GM18519 (cell line): ENCODE measurements at regions not wholly inside any gene's neighbourhood (a gene's known extent, or its start where the extent isn't known, plus 50 kb on each side); places are given as distances from the start of the nearest gene placed in this dataset.
"Not testable (repeated sequence)": the region's sequence is repeated elsewhere in the genome, so short reads cannot be mapped to it uniquely, and the experiment has no call there.

ENCODE experiments used
- ATAC-seq: cut with Tn5 transposase; IDR thresholded peaks from one replicate; pipeline ENCODE4 v1.9.1; 2021; ENCODE audit warnings: mild to moderate bottlenecking, moderate library complexity; ENCODE audit not compliant: unreplicated experiment, low FRiP score

DNA sequence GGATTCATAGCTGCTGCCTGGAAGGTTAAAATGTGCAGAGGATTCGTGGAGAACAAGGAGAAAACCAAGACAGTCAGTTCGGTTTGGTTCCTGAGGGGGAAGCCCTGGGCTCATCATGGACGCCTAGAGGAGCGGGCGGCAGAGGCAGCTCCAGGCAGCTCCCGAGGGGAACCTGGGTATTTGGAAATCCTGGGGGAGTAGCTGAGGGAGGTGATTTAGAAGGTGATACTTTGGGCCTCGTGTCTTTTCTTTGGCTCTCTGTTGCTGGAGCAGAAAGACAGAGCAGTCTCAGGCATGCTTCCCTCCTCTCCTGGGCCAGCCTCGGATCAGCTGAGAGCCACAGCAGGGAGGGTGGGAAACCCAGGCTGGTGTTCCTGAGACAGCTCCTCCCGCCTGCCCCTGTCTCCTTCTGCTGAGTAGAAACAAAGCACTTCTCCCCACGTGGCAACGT is 139.5 kb downstream of the DLL1 start:
- no peak for ATAC-seq

DNA sequence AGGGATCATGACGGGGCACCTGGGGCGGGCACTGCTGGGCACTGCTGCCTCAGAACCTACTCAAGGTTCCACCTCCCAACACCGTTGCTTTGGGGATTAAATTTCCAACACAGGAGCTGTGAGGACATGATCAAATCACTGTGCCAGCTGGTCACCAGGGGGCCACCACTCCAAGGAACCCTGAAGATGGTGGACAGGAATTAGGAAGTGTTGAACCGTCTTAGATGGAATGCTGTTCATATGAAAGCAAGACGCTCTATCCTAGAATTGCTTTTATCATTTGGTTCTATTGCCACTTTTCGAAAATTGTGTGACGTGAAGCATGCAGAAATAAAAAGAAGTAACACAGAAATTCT is 140.3 kb downstream of the DLL1 start:
- ATAC-seq, result no peak

DNA sequence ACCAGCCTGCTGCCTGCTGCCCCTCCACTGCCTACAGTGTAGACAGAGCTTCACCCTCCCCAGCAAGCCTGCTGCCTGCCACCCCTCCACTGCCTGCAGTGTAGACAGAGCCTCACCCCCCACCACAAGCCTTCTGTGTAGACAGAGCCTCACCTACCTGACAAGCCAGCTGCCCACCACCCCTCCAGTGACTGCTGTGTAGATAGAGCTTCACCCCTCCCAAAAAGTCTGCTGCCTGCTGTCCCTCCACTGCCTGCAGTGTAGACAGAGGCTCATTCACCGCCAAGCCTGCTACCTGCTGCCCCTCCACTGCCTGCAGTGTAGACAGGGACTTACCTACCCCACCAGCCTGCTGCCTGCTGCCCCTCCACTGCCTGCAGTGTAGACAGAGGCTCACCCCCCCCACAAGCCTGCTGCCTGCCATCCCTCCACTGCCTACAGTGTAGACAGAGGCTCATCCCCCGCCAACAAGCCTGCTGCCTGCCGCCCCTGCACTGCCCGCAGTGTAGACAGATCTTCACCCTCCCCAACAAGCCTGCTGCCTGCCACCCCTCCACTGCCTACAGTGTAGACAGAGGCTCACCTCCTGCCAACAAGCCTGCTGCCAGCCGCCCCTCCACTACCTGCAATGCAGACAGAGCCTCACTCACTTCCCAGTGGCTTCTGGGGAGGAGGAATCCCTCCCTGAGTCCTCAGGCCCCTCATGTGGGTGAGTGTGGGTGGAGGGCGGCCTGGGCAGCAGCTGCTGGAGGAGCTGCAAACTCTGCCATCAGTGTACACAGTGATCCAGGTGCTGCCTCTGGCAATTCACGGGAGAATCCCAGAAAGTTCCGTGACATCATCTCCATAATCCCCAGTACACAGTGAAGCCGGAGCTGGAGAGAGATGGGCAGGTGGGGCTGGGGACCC is 140.9 kb downstream of the DLL1 start:
- ATAC-seq, result no peak

DNA sequence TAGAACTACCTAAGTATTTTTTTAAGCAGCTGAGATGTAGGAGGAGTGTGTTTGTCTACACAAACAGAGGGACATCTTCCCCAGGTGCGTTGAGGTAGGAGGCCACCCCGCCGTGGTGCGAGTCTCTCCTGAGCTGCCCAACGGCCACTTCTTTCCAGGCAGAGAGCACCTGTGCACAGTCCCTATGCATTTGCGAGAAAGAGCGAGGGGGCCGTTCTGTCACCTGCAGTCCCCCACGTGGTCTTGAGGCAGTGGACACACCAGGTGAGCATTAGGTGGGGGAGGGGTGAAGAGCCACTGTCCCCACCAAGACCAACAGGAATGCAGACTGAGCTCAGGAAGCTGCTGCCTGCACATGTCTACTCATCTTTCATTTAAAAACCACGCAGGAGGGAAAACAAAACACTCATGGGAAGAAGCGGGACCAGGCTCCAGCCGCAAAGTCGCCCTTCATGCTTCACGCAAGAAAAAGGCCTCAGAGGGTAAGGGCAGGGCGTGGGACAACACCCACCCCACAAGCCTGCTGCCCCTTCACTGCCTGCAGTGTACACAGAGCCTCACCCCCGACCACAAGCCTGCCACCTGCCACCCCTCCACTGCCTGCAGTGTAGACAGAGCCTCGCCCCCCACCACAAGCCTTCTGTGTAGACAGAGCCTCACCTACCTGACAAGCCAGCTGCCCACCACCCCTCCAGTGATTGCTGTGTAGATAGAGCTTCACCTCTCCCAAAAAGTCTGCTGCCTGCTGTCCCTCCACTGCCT is 142.0 kb downstream of the DLL1 start:
- ATAC-seq, result no peak

GRCh38 chr6:170147832-170148708 is 142.8 kb downstream of the DLL1 start:
- ATAC-seq, result no peak

DNA sequence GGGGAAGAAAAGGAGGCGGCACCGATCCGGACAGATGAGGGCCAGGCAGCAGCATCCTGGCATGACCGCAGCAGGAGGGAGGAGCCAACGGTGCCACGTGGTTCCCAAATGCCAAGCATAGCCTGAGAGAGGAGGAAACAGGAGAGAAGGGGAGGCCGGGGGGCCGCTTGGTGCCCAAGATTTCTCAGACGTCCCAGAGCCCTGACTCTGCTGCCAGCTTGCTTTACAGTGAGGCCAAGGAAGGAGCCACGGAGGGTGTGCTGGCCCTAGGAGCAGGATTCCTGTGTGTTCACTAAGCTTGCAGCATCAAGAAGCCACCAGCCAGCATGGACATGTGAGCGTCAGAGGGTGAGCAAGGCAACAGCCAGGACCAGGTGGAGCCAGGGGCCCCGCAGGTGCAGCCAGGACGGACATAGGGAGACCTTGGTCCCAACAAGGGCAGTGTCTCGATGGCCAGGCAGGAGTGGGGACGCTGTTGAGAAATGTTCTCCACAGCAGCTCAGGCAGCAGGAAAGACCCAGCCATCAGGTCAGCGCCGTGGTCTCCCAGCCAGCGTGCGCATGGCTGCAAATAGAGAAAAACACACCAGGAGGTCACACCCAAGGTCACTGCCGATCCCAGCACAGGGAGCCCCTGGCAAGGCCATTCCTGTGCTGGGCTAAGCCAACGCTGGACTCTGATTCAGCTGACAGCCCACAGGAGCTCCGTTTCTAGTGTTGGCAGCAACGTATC is 143.7 kb downstream of the DLL1 start:
- no peak for ATAC-seq

- ATAC-seq, result no peak
Measured at GRCh38 chr6:170146640-170147039, 144.2 kb downstream of the DLL1 start.

- ATAC-seq, result not testable (repeated sequence)
Measured at GRCh38 chr6:170146131-170146530, 144.7 kb downstream of the DLL1 start.

- not testable (repeated sequence) for ATAC-seq
Measured at GRCh38 chr6:170145716-170146115, 145.2 kb downstream of the DLL1 start.

DNA sequence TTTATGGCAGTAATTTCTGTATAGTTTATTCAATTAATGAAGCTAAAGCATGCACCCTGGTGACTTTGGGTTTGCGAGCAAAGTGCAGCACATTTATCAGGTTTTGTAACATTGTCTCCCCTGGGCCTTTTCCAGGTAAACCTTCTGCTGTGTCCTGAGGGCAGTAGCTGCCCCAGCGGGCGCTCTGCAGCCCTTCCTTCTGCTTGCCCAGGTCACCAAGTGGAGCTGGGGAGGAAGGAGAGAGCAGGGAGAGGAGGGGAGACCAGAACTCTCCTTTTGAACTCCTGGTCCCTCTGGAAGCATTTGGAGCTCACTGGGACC is 145.6 kb downstream of the DLL1 start:
- no peak for ATAC-seq

DNA sequence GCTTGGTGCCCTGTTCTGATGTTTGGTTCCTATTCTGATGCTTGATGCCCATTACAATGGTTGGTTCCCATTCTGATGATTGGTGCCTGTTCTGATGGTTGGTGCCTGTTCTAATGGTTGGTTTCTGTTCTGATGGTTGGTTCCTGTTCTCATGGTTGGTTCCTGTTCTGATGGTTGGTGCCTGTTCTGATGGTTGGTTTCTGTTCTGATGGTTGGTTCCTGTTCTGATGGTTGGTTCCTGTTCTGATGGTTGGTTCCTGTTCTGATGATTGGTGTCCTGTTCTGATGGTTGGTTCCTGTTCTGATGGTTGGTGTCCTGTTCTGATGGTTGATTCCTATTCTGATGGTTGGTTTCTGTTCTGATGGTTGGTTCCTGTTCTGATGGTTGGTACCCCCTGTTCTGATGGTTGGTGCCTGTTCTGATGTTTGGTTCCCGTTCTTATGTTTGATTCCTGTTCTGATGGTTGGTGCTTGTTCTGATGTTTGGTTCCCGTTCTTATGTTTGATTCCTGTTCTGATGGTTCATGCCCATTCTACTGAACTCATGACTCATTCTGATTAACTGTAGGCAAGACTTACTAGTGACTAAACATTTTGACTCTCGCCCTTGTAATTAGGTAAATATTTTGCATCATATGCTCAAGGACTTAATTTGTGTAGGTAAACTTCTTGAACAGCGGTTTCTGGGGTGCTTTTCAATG is 146.2 kb downstream of the DLL1 start:
- ATAC-seq, result no peak

- no peak for ATAC-seq
Measured at GRCh38 chr6:170143401-170144150, 147.3 kb downstream of the DLL1 start.

GRCh38 chr6:170142559-170142958 is 148.3 kb downstream of the DLL1 start:
- ATAC-seq, result no peak

DNA sequence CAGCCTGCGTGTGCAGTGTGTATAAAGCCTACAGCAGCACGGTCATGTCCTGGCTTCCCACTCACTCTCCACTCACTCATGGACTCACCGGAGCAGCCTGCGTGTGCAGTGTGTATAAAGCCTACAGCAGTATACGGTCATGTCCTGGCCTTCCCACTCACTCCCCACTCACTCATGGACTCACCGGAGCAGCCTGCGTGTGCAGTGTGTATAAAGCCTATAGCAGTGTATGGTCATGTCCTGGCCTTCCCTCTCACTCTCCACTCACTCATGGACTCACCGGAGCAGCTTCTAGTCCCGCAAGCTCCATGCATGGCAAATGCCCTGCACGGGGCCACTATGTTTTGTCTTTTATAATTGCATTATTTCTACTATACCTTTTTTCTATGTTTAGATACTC is 149.8 kb downstream of the DLL1 start:
- not testable (repeated sequence) for ATAC-seq

DNA sequence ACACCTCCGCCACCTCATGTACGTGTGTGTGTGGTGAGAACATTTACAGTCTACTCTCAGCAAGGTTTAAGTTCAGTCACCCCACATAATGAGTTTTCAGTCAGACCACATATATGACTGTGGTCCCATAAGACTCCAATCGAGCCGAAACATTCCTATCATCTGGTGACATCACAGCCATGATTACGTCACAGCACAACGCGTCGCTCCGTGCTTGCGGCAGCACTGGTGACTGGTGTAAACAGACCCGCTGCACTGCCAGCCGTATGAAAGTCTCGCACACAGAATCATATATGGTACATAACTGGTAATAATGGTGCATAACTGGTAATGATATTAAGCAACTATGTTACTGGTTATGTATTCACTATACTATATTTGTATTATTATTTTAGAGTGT is 150.7 kb downstream of the DLL1 start:
- no peak for ATAC-seq

GRCh38 chr6:170139531-170139930 is 151.3 kb downstream of the DLL1 start:
- no peak for ATAC-seq

- ATAC-seq, result not testable (repeated sequence)
Measured at GRCh38 chr6:170139046-170139445, 151.8 kb downstream of the DLL1 start.

DNA sequence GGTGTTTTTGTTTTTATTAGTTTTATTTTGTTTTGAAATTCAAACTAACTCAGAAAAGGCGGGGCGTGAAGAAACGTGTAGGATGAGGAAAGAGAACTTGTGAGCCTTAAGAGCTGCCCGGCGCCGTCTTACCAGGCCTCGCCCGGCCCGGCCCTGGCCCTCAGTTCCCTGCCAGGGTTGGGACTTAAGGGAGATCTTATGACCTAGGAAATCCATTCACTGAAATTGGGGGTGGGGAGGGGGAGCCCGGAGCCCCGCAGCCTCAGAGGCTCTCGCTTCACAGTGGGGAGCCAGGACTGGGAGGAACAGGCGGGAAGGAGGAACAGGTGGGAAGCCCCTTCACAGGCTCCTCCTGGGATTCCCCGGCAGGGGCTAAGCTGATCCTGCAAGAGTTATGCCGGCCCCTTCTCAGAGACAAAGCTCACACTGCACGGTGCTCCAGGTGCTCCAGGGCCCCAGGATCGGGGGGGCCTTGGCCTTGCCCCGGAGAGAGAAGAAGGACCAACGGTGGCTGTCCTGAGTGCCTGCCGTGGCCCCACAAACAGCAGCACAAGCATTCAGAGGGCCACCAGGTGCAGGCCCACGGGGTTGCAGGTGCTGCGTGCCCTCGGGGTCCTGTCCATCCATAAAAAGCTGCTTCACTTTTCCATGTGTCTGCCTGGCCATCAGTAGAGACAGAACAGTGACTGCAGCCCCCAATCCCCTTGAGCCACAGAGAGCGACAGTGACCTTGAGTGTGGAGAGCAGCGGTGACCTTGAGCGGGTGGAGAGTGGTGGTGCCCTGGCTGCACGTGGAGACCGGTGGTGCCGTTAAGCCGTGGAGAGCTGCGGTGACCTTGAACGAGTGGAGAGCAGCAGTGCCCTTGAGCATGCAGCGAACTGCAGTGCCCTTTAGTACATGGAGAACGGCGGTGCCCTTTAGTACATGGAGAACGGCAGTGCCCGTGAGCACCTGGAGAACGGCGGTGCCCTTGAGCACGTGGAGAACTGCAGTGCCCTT is 152.7 kb downstream of the DLL1 start:
- no peak for ATAC-seq
